SK-N-SH (cell line): ENCODE measurements at regions not wholly inside any gene's neighbourhood (a gene's known extent, or its start where the extent isn't known, plus 50 kb on each side); places are given as distances from the start of the nearest gene placed in this dataset.

Experiments used
- TAF1 ChIP-seq: IDR thresholded peaks from 2 replicates; pipeline ENCODE4 v1.6.1; 2012; ENCODE audit warnings: low read depth, mild to moderate bottlenecking, low read length, moderate library complexity, borderline replicate concordance
- TF ChIP-seq, protein P1 (sequence below): fragments of 200-600 bp; sonication (generic); IDR thresholded peaks from 2 replicates; pipeline ENCODE4 v1.6.1; 2017; ENCODE audit warnings: antibody characterized with exemption, mild to moderate bottlenecking, moderate library complexity

DNA sequence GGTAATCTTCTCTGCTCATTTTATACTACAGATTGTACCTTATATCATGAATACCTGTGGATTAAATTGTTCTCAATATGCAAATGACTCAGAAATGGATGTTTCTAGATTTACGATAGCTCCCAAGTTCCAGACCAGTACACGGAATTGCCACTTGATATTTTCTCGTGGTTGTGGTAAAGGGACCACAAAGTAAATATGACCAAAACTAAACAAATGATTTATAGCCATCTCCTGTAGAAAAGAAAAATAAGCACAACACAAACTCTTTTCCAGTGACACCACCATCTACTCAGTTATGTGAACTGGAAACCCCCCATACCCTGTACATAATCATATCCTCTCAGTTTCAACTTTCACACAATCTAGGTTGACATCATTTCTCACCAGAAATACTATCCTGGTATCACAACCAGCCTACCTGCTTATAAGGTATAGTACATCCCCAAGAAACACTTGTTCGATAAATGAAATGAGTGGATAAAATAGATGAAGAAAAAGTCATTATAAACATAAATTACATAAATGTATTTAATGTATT, 172.3 kb downstream of the ADGRL4 start:
- TF ChIP-seq TAF1 = no peak
- TF ChIP-seq, protein P1, sequence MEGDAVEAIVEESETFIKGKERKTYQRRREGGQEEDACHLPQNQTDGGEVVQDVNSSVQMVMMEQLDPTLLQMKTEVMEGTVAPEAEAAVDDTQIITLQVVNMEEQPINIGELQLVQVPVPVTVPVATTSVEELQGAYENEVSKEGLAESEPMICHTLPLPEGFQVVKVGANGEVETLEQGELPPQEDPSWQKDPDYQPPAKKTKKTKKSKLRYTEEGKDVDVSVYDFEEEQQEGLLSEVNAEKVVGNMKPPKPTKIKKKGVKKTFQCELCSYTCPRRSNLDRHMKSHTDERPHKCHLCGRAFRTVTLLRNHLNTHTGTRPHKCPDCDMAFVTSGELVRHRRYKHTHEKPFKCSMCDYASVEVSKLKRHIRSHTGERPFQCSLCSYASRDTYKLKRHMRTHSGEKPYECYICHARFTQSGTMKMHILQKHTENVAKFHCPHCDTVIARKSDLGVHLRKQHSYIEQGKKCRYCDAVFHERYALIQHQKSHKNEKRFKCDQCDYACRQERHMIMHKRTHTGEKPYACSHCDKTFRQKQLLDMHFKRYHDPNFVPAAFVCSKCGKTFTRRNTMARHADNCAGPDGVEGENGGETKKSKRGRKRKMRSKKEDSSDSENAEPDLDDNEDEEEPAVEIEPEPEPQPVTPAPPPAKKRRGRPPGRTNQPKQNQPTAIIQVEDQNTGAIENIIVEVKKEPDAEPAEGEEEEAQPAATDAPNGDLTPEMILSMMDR = no peak
